Keratinocyte (primary cell): ENCODE measurements at regions not wholly inside any gene's neighbourhood (a gene's known extent, or its start where the extent isn't known, plus 50 kb on each side); places are given as distances from the start of the nearest gene placed in this dataset.

Experiments
- DNase-seq: peaks from one replicate; pipeline ENCODE4 v3.0.0-alpha.2; 2011; ENCODE audit warnings: low read depth, missing footprints, low spot score
- FAIRE-seq: peaks from 2 replicates; lab custom pipeline; 2011; peaks lifted over from hg19 to GRCh38; lab: Jason Lieb, UNC
- H2AFZ ChIP-seq: 2 replicates; pipeline ENCODE4 v1.6.0; 2012; ENCODE audit warnings: low read length, control low read depth, inconsistent platforms; ENCODE audit not compliant: control insufficient read depth
- H3K27ac ChIP-seq: 2 replicates; pipeline ENCODE4 v1.5.1; 2011; ENCODE audit warnings: low read length; ENCODE audit not compliant: control insufficient read depth, insufficient read depth
- H3K27me3 ChIP-seq: 3 replicates; pipeline ENCODE4 v1.6.0; 2011; ENCODE audit warnings: low read length; ENCODE audit not compliant: control insufficient read depth, insufficient read depth; ENCODE audit errors: extremely low read depth
- H3K36me3 ChIP-seq, 2 experiments: 2 replicates in 1 of 2; 3 replicates in 1 of 2; pipeline ENCODE4 v1.5.1; 2011; ENCODE audit warnings: low read length in 2 of 2, mild to moderate bottlenecking in 1 of 2; ENCODE audit not compliant: control insufficient read depth in 2 of 2, insufficient read depth in 2 of 2; ENCODE audit errors: extremely low read depth in 1 of 2
- H3K4me1 ChIP-seq: 3 replicates; pipeline ENCODE4 v1.5.1; 2011; ENCODE audit warnings: low read length; ENCODE audit not compliant: control insufficient read depth, insufficient read depth; ENCODE audit errors: extremely low read depth
- H3K4me2 ChIP-seq: 3 replicates; pipeline ENCODE4 v1.6.0; 2011; ENCODE audit warnings: low read depth, low read length; ENCODE audit not compliant: control insufficient read depth, insufficient read depth; ENCODE audit errors: extremely low read depth
- H3K4me3 ChIP-seq, 3 experiments: fragments of 200-600 bp in 1 of 3; sonication (generic) in 1 of 3; 2 replicates in 2 of 3; 3 replicates in 1 of 3; pipeline ENCODE4 v1.5.1; 2011 to 2016; ENCODE audit warnings: low read length in 3 of 3, mild to moderate bottlenecking in 3 of 3, control low read depth in 2 of 3, inconsistent platforms in 1 of 3, low read depth in 1 of 3, mixed read lengths in 1 of 3, mixed run types in 1 of 3, moderate library complexity in 1 of 3; ENCODE audit not compliant: control insufficient read depth in 2 of 3, insufficient read depth in 2 of 3; ENCODE audit errors: extremely low read depth in 1 of 3
- H3K79me2 ChIP-seq: 2 replicates; pipeline ENCODE4 v1.6.0; 2012; ENCODE audit warnings: low read length; ENCODE audit not compliant: control insufficient read depth, insufficient read depth
- H3K9ac ChIP-seq: 3 replicates; pipeline ENCODE4 v1.6.0; 2011; ENCODE audit warnings: low read length; ENCODE audit not compliant: control insufficient read depth, insufficient read depth; ENCODE audit errors: extremely low read depth
- H3K9me1 ChIP-seq: 3 replicates; pipeline ENCODE4 v1.6.0; 2011; ENCODE audit warnings: low read length; ENCODE audit not compliant: control insufficient read depth, insufficient read depth; ENCODE audit errors: extremely low read depth
- H3K9me3 ChIP-seq: 2 replicates; pipeline ENCODE4 v1.5.1; 2012; ENCODE audit warnings: low read depth, low read length; ENCODE audit not compliant: control insufficient read depth
- H4K20me1 ChIP-seq: 3 replicates; pipeline ENCODE4 v1.6.0; 2011; ENCODE audit warnings: low read length; ENCODE audit not compliant: control insufficient read depth, insufficient read depth; ENCODE audit errors: extremely low read depth
- EZH2 ChIP-seq: IDR thresholded peaks from one replicate; pipeline ENCODE4 v1.6.1; 2012; ENCODE audit warnings: inconsistent platforms, mild to moderate bottlenecking, low read length, moderate library complexity
- dilution Hi-C: fragments of 300-500 bp; cut with MboI; formaldehyde crosslinking; loops from one replicate; pipeline ENCODE4 v1.7.0; 2020; ENCODE audit warnings: low sequenced_read_pairs; ENCODE audit not compliant: extremely low pct_ligation_motif_present
- TF ChIP-seq, protein P1 (sequence below), 3 experiments: IDR thresholded peaks in 1 of 3; conservative IDR thresholded peaks in 1 of 3; optimal IDR thresholded peaks in 1 of 3; 2 replicates in 2 of 3; 3 replicates in 1 of 3; pipeline versions ENCODE3 to v1.5.1; 2011; ENCODE audit warnings: low read length in 3 of 3, mild to moderate bottlenecking in 3 of 3, moderate library complexity in 2 of 3, control low read depth in 1 of 3, inconsistent platforms in 1 of 3; ENCODE audit not compliant: insufficient read depth in 2 of 3; ENCODE audit errors: extremely low read depth in 1 of 3

DNA sequence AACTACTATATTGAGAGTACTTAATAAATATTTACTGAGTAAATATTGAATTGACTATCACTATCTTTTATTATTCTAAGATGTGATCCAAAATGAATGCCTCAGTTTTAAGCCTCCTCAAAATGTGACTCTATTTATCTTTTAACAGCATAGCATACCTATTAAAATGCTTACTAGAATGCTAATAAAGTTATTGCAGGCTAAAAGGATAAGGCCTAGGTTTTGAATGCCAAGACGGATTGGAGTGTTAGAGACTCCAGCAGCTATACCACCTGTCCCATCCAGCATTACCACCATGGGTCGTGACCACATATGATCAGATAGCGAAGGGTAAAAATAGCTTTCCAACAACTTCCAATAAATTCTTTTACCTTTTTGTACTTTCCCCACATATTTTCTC is 64.7 kb upstream of the MYRIP start:
- no peaks in the 10 kb centered on the region for H3K9me1 ChIP-seq
- no peaks in the 10 kb centered on the region for H3K79me2 ChIP-seq
- no peak overlapping the region for H3K9ac ChIP-seq
- dilution Hi-C loops = no loop called here
- DNase-seq = no peak
- H3K27ac ChIP-seq = no peak overlapping the region
- H3K4me2 ChIP-seq = no peak overlapping the region
- FAIRE-seq = no peak
- no peaks in the 10 kb centered on the region for H3K27me3 ChIP-seq
- no peaks in the 10 kb centered on the region for H3K4me1 ChIP-seq
- H3K4me3 ChIP-seq = no peak overlapping the region
- no peaks in the 10 kb centered on the region for H3K9me3 ChIP-seq
- H4K20me1 ChIP-seq = no peaks in the 10 kb centered on the region
- H3K36me3 ChIP-seq = no peaks in the 10 kb centered on the region
- TF ChIP-seq, protein P1, sequence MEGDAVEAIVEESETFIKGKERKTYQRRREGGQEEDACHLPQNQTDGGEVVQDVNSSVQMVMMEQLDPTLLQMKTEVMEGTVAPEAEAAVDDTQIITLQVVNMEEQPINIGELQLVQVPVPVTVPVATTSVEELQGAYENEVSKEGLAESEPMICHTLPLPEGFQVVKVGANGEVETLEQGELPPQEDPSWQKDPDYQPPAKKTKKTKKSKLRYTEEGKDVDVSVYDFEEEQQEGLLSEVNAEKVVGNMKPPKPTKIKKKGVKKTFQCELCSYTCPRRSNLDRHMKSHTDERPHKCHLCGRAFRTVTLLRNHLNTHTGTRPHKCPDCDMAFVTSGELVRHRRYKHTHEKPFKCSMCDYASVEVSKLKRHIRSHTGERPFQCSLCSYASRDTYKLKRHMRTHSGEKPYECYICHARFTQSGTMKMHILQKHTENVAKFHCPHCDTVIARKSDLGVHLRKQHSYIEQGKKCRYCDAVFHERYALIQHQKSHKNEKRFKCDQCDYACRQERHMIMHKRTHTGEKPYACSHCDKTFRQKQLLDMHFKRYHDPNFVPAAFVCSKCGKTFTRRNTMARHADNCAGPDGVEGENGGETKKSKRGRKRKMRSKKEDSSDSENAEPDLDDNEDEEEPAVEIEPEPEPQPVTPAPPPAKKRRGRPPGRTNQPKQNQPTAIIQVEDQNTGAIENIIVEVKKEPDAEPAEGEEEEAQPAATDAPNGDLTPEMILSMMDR (optimal IDR thresholded peaks at IDR 0.05 in 1 of 3, IDR thresholded peaks at IDR 0.05 in 1 of 3, conservative IDR thresholded peaks at IDR 0.05 in 1 of 3; ENCODE audit: extremely low read depth in 1 of 3, insufficient read depth in 2 of 3, low read length in 3 of 3) = no peak
- no peak for TF ChIP-seq EZH2
- no peak overlapping the region for H2AFZ ChIP-seq

DNA sequence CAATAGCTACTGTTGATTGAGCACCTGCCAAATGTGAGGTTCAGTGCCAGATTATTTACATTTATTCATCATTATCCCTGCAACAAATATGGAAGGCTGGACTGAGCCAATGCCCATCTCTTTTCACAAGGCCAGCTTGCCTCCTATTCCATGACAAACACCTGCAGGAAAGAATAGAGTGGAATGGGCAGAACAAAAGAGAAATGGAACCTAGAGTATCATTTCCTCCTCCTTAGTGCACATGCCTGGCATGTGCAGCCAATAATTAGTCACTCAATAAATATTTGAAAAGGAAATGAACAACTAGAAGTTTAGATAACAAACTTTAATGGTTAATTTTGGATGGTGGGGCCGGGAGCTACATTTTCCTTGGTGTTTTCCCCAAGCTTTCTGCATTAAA is 61.4 kb upstream of the MYRIP start:
- Histone ChIP-seq H4K20me1 (no peaks in the 10 kb centered on the region), H3K4me3 (no peak overlapping the region), H3K4me2 (no peak overlapping the region), H3K9me1 (no peaks in the 10 kb centered on the region), H3K9me3 (no peaks in the 10 kb centered on the region), H3K79me2 (no peaks in the 10 kb centered on the region), H2AFZ (no peak overlapping the region), H3K4me1 (peaks cover 11% of the 10 kb centered on the region), H3K27me3 (no peaks in the 10 kb centered on the region), H3K27ac (no peak overlapping the region), H3K36me3 (no peaks in the 10 kb centered on the region), H3K9ac (no peak overlapping the region)
- DNase-seq = no peak
- dilution Hi-C loops = no loop called here
- TF ChIP-seq, protein P1 (optimal IDR thresholded peaks at IDR 0.05 in 1 of 3, IDR thresholded peaks at IDR 0.05 in 1 of 3, conservative IDR thresholded peaks at IDR 0.05 in 1 of 3; ENCODE audit: extremely low read depth in 1 of 3, insufficient read depth in 2 of 3, low read length in 3 of 3) = no peak
- no peak for TF ChIP-seq EZH2
- FAIRE-seq = no peak
